Posterior vena cava (tissue), 2 donors: ENCODE measurements at regions not wholly inside any gene's neighbourhood (a gene's known extent, or its start where the extent isn't known, plus 50 kb on each side); places are given as distances from the start of the nearest gene placed in this dataset.

Experiments
- DNase-seq: peaks from one replicate; pipeline ENCODE4 v3.0.0-alpha.2; 2020; ENCODE audit warnings: low spot score
- intact Hi-C, 2 donors: fragments of 100-400 bp; cut with DNase I; formaldehyde crosslinking; loops; one replicate each; pipeline versions ENCODE4 v1.14.1 to v1.14.2; 2022 to 2023
- donor health status: DM: yes; HTN: yes; CAD: no.
- donor health status: DM: yes; HTN: yes; CAD: no.

DNA sequence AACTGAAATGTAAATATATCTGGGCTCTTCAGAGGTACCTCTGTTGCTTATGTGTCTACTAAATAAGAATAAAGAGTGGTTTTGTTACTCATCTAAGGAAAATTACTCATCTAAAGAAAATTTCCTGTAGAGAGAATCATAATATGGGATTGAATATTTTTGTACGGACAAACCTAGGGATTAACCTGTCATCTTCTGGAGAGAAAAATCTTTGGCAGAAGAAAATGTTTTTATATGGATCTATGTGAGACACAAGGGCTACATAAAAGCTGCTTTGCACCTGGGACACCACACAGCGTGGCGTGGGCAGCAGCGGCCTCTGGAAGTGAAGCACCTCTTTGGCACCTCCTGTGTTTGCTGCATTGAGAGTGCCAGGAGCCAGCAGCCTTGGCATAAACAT lies 242.9 kb upstream of the DACH1 start:
- intact Hi-C loops = no loop called here
- DNase-seq = no peak

GRCh38 chr13:72104656-72105180 lies 237.7 kb upstream of the DACH1 start:
- DNase-seq = no peak

GRCh38 chr13:72101768-72102400 lies 234.9 kb upstream of the DACH1 start:
- intact Hi-C loops = no loop called here

More at GRCh38 chr13:72104656-72105180, 237.7 kb upstream of the DACH1 start:
- intact Hi-C loops = no loop called here

GRCh38 chr13:72100339-72100738 lies 233.3 kb upstream of the DACH1 start:
- intact Hi-C loops = no loop called here
- DNase-seq = no peak

More at GRCh38 chr13:72101768-72102400, 234.9 kb upstream of the DACH1 start:
- DNase-seq = no peak

GRCh38 chr13:72097568-72097967 lies 230.6 kb upstream of the DACH1 start:
- DNase-seq = no peak
- intact Hi-C loops = no loop called here

GRCh38 chr13:72093262-72093661 lies 226.3 kb upstream of the DACH1 start:
- intact Hi-C loops = no loop called here
- no peak for DNase-seq

- DNase-seq = no peak
- intact Hi-C loops = no loop called here
Measured at GRCh38 chr13:72074663-72075062, 207.7 kb upstream of the DACH1 start.

DNA sequence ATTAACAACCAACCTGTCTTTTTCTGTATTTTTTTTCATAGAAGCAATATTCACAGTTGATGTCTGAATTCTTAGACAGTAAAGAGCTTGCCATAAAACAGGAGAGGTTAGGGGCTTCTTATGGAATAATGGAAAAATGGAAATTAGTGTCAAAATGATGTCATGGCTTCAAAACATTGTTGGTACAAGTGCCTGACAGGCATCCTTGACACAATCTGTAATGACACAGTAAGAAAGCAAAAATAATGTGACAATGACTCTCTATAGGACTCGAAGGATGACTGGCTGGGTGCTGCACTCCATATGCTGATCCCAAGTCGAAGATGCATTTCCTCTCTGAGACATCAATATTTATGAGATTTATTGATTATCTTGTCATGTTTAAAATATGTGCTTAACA lies 205.3 kb upstream of the DACH1 start:
- intact Hi-C loops = no loop called here
- DNase-seq = no peak

GRCh38 chr13:72071713-72072112 lies 204.7 kb upstream of the DACH1 start:
- DNase-seq = no peak
- intact Hi-C loops = no loop called here

GRCh38 chr13:72062566-72062965 lies 195.6 kb upstream of the DACH1 start:
- DNase-seq = no peak
- intact Hi-C loops = no loop called here

DNA sequence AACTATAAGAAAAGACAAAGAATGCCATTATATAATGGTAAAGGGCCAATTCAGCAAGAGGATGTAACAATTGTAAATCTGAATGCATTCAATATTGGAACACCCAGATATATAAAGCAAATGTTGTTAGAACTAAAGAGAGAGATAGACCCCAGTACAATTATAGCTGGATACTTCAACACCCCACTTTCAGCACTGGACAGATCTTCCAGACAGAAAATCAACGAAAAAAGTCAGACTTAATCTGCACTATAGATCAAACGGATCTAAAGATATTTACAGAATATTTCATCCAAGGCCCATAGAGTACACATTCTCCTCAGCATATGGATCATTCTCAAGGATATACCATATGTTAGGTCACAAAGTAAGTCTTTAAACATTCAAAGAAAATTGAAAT lies 194.6 kb upstream of the DACH1 start:
- intact Hi-C loops = no loop called here
- DNase-seq = no peak

DNA sequence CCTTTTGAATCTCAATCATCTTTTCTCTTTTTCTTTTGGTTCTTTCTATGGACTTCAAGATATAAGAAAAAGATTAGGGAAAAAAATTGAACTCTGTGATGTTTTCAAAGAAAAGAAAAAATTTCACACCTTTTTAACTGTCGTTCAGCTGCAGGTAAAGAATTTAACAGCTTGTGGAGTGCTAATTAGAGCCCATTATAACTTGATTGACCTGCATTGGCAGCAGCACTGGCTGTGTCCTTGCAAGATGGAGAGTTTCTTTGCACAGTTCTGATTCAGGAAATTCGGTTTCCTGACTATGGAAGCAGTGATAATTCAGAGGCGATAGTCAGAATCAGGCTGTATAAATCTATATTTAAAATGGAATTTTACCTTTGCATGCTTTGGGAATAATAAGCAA lies 183.2 kb upstream of the DACH1 start:
- intact Hi-C loops = no loop called here
- no peak for DNase-seq

DNA sequence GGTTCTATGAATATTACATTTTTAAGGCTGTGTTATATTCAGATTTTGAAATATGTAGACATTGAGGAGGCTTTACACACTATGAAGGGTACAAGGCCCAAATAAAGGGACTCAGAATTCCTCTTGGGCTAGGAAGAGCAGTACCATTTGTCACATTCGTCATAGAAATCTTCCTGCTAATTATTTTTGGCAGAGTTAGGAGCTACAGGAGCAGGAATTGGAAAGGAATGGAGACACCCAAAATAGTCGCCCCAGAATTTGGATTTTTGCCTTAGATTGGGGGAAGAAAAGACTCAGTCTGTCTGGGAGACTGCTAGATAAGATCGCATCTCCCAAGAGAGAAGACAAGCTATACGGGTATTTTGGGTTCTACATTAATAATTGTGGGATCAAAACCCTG lies 176.4 kb upstream of the DACH1 start:
- intact Hi-C loops = no loop called here
- DNase-seq = no peak

GRCh38 chr13:72041165-72041564 lies 174.2 kb upstream of the DACH1 start:
- intact Hi-C loops = no loop called here
- DNase-seq = no peak

- intact Hi-C loops = no loop called here
Measured at GRCh38 chr13:72039126-72039525, 172.1 kb upstream of the DACH1 start.

DNA sequence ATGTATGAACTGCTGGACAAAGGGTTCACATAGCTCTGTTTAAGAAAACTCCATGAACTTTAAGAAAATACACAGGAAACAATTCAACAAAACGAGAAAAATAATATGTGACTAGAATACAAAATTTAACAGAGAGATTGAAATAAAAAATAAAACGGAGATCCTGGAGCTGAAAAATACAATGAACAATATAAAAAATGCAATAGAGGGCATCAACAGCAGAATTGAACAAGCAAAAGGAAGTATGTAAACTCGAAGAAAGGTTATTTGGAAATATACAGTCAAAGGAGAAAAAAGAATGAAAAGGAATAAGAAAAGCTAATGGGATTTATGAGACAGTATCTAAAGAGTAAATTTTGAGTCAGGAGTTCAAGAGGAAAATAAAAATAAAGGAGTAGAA lies 163.0 kb upstream of the DACH1 start:
- intact Hi-C loops = loop anchor here in 1 of 2 donors (5.0 kb wide), 1 partner anchor 1063 kb away; no protein-coding TSS in a partner anchor
- no peak for DNase-seq

More at GRCh38 chr13:72039126-72039525, 172.1 kb upstream of the DACH1 start:
- no peak for DNase-seq

DNA sequence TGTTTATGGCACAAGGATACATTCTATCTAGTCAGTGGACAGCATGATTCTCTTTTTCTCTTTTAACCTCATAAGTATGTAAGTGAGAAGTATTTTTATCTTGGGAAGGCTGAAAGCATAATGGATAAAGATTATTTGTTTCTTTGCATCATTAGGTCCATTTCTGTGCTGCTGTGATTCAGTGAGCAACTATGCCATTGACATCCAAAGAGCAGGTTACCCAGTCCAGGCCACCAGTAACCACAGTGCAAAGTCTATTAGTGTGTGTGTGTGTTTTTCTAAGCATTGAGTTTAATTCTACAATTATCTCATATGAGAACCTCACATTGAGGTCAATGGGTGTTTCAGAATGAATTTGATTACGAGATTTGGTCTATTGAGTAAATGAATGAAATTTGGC lies 158.8 kb upstream of the DACH1 start:
- no peak for DNase-seq
- intact Hi-C loops = no loop called here

DNA sequence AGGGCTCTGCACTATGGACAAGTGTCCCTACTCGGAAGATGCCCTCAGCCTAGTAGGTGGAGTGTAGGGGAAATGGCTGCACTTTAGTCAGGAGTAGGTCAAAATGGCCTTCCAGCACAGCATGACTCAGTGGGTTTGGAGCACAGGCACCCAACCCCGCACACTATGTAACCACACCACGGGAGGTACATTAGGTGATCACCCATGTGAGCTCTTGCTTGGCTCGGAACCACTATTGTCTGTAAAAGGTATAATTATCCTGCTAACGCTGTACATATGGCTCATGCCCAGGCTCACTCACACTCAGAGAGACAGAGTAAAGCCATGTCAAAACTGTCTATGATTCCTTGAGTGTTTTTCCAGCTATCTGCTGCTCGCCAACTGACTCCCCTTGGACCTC lies 156.9 kb upstream of the DACH1 start:
- intact Hi-C loops = no loop called here

DNA sequence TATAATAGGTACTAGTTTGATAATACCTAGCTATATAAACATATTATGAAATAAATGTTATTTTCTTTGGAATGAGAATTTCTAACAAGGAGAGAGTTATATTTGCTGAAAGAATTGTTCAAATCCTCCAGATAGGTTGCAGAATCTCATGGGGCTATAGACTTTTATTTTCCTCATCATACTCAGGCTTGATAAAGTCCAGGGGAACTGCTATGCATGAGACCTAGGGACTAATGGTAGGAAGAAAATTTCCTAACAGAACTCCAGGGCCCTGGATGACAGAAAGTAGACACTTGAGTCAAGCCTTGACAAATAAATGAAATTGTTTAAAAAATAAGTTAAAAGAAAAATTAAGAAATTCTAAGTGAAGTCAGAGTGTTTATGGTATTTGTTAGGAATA lies 138.5 kb upstream of the DACH1 start:
- intact Hi-C loops = no loop called here
- no peak for DNase-seq

More for the DNA sequence above, 156.9 kb upstream of the DACH1 start:
- no peak for DNase-seq

- no peak for DNase-seq
- intact Hi-C loops = no loop called here
Measured at GRCh38 chr13:72004784-72005374, 137.9 kb upstream of the DACH1 start.

GRCh38 chr13:72004246-72004645 lies 137.2 kb upstream of the DACH1 start:
- intact Hi-C loops = no loop called here
- no peak for DNase-seq
